ENCODE measurements at regions not wholly inside any gene's neighbourhood (a gene's known extent, or its start where the extent isn't known, plus 50 kb on each side); places are given as distances from the start of the nearest gene placed in this dataset.

DNA sequence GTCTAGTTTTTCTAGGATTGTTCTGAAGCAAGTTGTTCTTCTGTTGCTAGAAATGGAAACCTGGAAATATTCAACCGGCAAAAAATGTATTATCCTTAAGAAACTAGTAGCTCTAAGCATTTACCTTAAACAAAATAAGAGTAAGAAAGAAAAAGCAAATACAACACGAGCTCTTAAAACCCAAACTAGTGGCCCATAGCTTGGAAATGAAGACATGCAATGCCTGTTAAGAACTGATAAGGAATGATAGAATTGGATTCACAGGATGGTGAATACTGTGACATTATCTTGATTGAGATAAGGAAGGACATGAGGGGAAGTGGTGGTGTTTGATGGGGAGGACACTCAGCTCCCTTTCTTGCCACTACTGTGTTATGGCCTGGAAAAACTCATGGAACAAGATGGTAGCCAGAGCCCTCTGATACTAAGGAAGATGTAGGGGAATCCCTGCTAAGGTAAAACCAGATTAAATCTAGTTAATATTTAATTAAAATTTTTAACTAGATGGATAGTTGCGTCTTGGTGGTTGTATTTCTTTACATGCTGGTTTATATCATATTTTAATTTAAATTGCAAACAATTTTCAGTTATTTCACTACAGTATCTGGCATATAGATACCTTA lies 193.8 kb downstream of the LPIN1 start:
- no peaks in the 10 kb centered on the region for H3K36me3 ChIP-seq (ENCODE audit: control insufficient read depth in 2 of 2, extremely low read depth in 1 of 2, insufficient read depth in 2 of 2, low read length in 2 of 2)
- no peak overlapping the region for H3K4me3 ChIP-seq (ENCODE audit: control insufficient read depth in 2 of 3, extremely low read depth in 1 of 3, insufficient read depth in 2 of 3, low read depth in 1 of 3, low read length in 3 of 3)
- TF ChIP-seq, protein P1, sequence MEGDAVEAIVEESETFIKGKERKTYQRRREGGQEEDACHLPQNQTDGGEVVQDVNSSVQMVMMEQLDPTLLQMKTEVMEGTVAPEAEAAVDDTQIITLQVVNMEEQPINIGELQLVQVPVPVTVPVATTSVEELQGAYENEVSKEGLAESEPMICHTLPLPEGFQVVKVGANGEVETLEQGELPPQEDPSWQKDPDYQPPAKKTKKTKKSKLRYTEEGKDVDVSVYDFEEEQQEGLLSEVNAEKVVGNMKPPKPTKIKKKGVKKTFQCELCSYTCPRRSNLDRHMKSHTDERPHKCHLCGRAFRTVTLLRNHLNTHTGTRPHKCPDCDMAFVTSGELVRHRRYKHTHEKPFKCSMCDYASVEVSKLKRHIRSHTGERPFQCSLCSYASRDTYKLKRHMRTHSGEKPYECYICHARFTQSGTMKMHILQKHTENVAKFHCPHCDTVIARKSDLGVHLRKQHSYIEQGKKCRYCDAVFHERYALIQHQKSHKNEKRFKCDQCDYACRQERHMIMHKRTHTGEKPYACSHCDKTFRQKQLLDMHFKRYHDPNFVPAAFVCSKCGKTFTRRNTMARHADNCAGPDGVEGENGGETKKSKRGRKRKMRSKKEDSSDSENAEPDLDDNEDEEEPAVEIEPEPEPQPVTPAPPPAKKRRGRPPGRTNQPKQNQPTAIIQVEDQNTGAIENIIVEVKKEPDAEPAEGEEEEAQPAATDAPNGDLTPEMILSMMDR (optimal IDR thresholded peaks at IDR 0.05 in 1 of 3, IDR thresholded peaks at IDR 0.05 in 1 of 3, conservative IDR thresholded peaks at IDR 0.05 in 1 of 3; ENCODE audit: extremely low read depth in 1 of 3, insufficient read depth in 2 of 3, low read length in 3 of 3): no peak
- TF ChIP-seq EZH2 (IDR thresholded peaks at IDR 0.05; ENCODE audit: low read length): no peak
- no peaks in the 10 kb centered on the region for H4K20me1 ChIP-seq (ENCODE audit: control insufficient read depth, extremely low read depth, insufficient read depth, low read length)
- no peak overlapping the region for H3K4me2 ChIP-seq (ENCODE audit: control insufficient read depth, extremely low read depth, insufficient read depth, low read depth, low read length)
- H3K27me3 ChIP-seq (ENCODE audit: control insufficient read depth, extremely low read depth, insufficient read depth, low read length): no peaks in the 10 kb centered on the region
- H2AFZ ChIP-seq (ENCODE audit: control insufficient read depth, low read length): no peak overlapping the region
- no peak overlapping the region for H3K9ac ChIP-seq (ENCODE audit: control insufficient read depth, extremely low read depth, insufficient read depth, low read length)
- no peaks in the 10 kb centered on the region for H3K9me1 ChIP-seq (ENCODE audit: control insufficient read depth, extremely low read depth, insufficient read depth, low read length)
- H3K9me3 ChIP-seq (ENCODE audit: control insufficient read depth, low read depth, low read length): no peaks in the 10 kb centered on the region
- DNase-seq (ENCODE audit: low read depth, low spot score) (no peak), FAIRE-seq (no peak)
- no peaks in the 10 kb centered on the region for H3K79me2 ChIP-seq (ENCODE audit: control insufficient read depth, insufficient read depth, low read length)
- H3K4me1 ChIP-seq (ENCODE audit: control insufficient read depth, extremely low read depth, insufficient read depth, low read length): peaks cover 17% of the 10 kb centered on the region
- dilution Hi-C loops (cut with MboI; ENCODE audit: extremely low pct_ligation_motif_present, low sequenced_read_pairs): no loop called here
- no peak overlapping the region for H3K27ac ChIP-seq (ENCODE audit: control insufficient read depth, insufficient read depth, low read length)

DNA sequence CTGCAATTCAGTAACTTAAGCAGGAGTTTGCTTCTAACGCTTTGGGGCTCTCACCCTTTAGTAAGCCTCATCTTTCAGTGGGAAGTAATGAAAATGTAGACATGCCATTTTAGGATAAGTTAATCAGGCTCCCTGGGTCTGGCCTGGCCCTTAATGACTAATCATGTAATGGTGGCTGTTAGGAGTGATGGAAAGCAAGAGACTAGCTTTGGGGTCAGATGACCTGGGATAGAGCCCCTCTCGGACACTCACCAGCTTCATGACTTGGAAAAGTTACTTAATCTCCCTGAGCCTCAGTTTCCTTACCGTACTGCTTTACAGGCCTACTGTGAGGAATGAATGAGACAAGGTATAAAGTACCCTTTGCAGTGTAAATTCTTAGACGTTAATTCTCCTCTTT lies 194.4 kb downstream of the LPIN1 start:
- H3K9me3 ChIP-seq (ENCODE audit: control insufficient read depth, low read depth, low read length): no peaks in the 10 kb centered on the region
- dilution Hi-C loops (cut with MboI; ENCODE audit: extremely low pct_ligation_motif_present, low sequenced_read_pairs): no loop called here
- no peaks in the 10 kb centered on the region for H3K27me3 ChIP-seq (ENCODE audit: control insufficient read depth, extremely low read depth, insufficient read depth, low read length)
- no peaks in the 10 kb centered on the region for H4K20me1 ChIP-seq (ENCODE audit: control insufficient read depth, extremely low read depth, insufficient read depth, low read length)
- no peak overlapping the region for H3K4me2 ChIP-seq (ENCODE audit: control insufficient read depth, extremely low read depth, insufficient read depth, low read depth, low read length)
- H3K79me2 ChIP-seq (ENCODE audit: control insufficient read depth, insufficient read depth, low read length): no peaks in the 10 kb centered on the region
- TF ChIP-seq EZH2 (IDR thresholded peaks at IDR 0.05; ENCODE audit: low read length): no peak
- TF ChIP-seq, protein P1 (optimal IDR thresholded peaks at IDR 0.05 in 1 of 3, IDR thresholded peaks at IDR 0.05 in 1 of 3, conservative IDR thresholded peaks at IDR 0.05 in 1 of 3; ENCODE audit: extremely low read depth in 1 of 3, insufficient read depth in 2 of 3, low read length in 3 of 3): no peak
- no peak for DNase-seq (ENCODE audit: low read depth, low spot score)
- no peak overlapping the region for H3K9ac ChIP-seq (ENCODE audit: control insufficient read depth, extremely low read depth, insufficient read depth, low read length)
- no peak overlapping the region for H3K27ac ChIP-seq (ENCODE audit: control insufficient read depth, insufficient read depth, low read length)
- no peak overlapping the region for H2AFZ ChIP-seq (ENCODE audit: control insufficient read depth, low read length)
- H3K4me1 ChIP-seq (ENCODE audit: control insufficient read depth, extremely low read depth, insufficient read depth, low read length): peaks cover 17% of the 10 kb centered on the region
- H3K9me1 ChIP-seq (ENCODE audit: control insufficient read depth, extremely low read depth, insufficient read depth, low read length): no peaks in the 10 kb centered on the region
- FAIRE-seq: no peak
- no peaks in the 10 kb centered on the region for H3K36me3 ChIP-seq (ENCODE audit: control insufficient read depth in 2 of 2, extremely low read depth in 1 of 2, insufficient read depth in 2 of 2, low read length in 2 of 2)
- H3K4me3 ChIP-seq (ENCODE audit: control insufficient read depth in 2 of 3, extremely low read depth in 1 of 3, insufficient read depth in 2 of 3, low read depth in 1 of 3, low read length in 3 of 3): no peak overlapping the region
